ENCODE measurements at regions not wholly inside any gene's neighbourhood (a gene's known extent, or its start where the extent isn't known, plus 50 kb on each side); places are given as distances from the start of the nearest gene placed in this dataset.
"Not testable (repeated sequence)": the region's sequence is repeated elsewhere in the genome, so short reads cannot be mapped to it uniquely, and the experiment has no call there.

DNA sequence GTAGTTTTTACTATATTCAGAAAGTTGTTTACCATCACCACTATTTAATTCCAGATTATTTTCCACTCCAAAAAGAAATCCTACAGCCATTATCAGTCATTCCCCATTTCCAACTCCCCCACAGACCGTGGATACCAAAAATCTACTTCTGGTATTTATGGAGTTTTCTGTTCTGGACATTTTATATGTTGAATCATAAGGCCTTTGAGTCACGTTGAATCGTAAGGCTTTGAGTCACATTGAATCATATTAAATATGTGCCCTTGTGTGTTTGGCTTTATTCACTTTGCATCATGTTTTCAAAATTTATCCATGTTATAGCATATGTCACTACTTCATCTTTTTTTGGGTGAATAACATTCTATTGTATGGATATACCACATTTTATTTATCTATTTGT lies 454.1 kb upstream of the NUDT12 start:
- DNase-seq: no peak

DNA sequence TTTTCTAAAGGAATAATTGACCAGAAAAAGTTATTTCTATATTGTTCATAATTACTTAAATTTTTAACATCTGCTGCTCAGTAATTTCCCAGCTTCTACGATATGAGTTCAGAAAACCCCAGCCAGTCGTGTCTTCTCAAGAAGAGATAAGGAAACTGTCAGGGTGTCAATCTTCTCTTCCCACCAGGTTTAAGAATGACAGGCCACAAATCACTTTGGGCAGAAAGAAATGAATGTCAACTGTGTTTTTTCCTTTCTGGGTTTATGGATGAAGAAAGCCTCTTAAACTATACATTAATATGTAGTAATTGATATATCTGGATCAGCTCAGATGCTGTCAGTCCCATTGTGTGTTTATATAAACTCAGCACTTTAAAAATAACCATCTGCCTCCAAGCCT lies 453.2 kb upstream of the NUDT12 start:
- DNase-seq: no peak

DNA sequence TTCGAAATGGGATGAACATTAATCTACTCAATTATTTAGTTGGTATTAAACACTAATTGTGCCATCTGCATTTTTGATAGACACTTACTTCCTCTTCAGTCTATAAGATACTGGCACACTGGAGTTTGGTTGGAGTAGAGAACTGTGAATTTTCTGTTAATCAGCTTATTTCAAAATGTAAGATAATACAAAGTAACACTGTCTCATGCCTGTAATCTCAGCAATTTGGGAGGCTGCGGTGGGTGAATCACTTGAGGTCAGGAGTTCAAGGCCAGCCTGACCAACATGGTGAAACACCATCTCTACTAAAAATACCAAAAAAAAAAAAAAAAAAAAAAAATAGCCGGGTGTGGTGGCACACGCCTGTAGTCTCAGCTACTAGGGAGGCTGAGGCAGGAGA lies 440.2 kb upstream of the NUDT12 start:
- DNase-seq: not testable (repeated sequence)

GRCh38 chr5:104001136-104001535 lies 438.5 kb upstream of the NUDT12 start:
- no peak for DNase-seq

- DNase-seq: no peak
Observed at GRCh38 chr5:103993031-103993430, 430.4 kb upstream of the NUDT12 start.

- no peak for DNase-seq
Observed at GRCh38 chr5:103990064-103990463, 427.5 kb upstream of the NUDT12 start.

- no peak for DNase-seq
Observed at GRCh38 chr5:103981592-103981991, 419.0 kb upstream of the NUDT12 start.

GRCh38 chr5:103973669-103974068 lies 411.1 kb upstream of the NUDT12 start:
- no peak for DNase-seq

DNA sequence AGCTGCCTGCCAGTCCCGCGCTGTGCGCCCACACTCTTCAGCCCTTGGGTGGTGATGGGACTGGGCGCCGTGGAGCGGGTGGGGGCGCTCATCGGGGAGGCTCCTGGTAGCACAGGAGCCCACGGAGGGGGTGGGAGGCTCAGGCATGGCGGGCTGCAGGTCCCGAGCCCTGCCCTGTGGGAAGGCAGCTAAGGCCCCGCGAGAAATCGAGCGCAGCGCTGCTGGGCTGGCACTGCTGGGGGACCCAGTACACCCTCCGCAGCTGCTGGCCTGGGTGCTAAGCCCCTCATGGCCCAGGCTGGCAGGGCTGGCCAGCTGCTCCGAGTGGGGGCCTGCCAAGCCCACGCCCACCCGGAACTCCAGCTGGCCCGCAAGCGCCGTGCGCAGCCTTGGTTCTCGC lies 403.7 kb upstream of the NUDT12 start:
- not testable (repeated sequence) for DNase-seq

DNA sequence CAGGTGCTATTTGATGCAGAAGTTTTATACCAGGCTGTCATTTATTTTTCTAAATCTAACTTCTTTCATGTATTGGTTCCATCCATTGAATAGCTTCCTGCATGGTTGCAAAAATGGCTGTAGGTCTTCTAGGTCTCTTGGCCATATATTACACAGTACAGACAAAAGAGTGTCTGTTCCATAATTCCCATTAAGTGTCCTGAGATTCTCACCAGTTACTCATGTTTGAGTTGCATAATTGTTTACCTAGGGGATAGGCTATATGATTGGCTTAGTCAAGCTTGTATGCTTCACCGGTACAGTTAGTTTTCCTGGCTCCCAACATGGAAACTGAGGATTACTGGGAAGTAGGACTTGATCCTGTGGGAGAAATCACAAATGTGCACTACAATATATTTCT lies 399.4 kb upstream of the NUDT12 start:
- DNase-seq: no peak

GRCh38 chr5:103953601-103954382 lies 391.2 kb upstream of the NUDT12 start:
- no peak for DNase-seq

- DNase-seq: no peak
Observed at GRCh38 chr5:103951776-103952175, 389.2 kb upstream of the NUDT12 start.

DNA sequence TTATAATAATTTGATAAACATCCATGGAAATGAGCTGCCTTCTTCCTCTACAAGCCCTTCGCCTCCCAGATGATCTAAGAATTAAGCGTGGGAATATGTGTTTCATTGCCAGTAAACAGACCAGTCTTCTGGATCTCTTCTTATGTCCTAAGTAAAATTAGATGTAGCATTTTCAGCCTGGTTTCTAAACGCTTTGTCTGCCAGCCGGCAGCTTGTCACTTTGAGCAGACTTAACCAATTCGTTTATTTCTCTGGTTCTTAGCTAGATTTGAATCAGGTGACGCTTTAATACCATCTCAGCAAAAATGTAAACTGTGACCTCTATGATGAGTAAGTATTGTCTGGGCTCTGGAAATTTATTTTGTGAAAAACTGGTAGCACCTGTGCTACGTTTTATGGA lies 380.6 kb upstream of the NUDT12 start:
- DNase-seq: no peak

DNA sequence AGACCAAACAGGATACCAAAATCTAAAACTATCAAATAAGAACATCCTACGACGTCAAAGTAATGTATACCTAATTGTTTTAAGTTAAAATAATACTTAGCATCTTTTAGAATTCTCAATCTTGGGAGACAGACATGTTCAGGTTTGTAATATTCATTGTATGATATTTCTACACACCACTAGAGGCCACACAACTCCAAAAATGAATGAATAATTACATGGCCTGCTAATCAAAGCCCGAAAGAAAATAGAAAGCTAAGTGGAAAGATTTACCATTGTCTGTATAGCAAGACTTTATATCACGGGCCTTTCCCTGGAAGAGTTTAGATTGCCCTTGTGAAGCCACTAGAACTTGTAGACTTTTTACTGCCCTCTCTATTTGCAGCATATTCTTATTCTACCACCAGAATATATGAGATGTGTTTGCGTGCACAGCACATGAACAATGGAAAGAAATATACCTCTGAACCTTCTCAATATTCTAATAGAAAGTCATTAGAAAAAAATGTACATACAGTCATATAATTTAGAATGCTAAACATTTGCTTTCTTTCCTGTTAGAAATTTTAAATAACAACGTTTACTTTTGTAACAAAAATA lies 380.1 kb upstream of the NUDT12 start:
- no peak for DNase-seq

GRCh38 chr5:103941596-103941995 lies 379.0 kb upstream of the NUDT12 start:
- DNase-seq: no peak

- DNase-seq: no peak
Observed at GRCh38 chr5:103938146-103938695, 375.6 kb upstream of the NUDT12 start.

- DNase-seq: no peak
Observed at GRCh38 chr5:103929338-103930013, 366.9 kb upstream of the NUDT12 start.

- DNase-seq: no peak
Observed at GRCh38 chr5:103927739-103928138, 365.1 kb upstream of the NUDT12 start.

- no peak for DNase-seq
Observed at GRCh38 chr5:103923616-103924168, 361.1 kb upstream of the NUDT12 start.

- no peak for DNase-seq
Observed at GRCh38 chr5:103919506-103919905, 356.9 kb upstream of the NUDT12 start.

DNA sequence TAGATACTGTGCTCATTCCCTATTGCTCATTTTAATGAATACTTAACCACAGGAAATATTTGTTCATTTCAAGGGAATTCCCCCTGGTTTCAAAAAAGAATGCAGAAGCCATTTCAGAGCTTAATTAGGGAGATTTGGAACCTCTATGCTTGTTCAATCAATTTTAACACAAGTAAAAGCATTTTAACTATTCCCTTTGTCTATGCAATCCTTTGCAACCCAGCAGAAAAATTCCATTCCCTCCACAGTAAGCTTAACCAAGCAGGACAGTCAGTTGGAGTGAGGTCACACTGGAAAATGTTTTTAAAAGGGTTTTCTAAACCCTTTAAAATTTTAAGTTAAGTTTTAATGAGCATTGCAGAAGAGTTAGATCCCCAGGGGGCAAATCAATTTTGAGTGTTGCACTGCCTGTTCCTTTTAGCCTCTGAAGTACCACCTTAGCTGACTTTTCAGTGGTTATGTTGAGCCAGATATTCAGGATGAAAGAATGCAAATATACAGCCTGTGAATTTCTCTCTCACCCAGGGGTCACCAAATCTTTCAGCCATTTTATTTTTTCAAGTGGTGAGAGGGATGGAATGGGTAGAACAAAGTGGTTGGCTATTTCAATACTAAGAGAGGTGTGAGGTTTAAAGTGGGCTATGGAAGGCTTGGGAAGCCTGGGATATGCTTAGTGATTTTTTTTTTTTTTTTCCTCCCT lies 356.2 kb upstream of the NUDT12 start:
- no peak for DNase-seq

- no peak for DNase-seq
Observed at GRCh38 chr5:103915081-103915480, 352.5 kb upstream of the NUDT12 start.

DNA sequence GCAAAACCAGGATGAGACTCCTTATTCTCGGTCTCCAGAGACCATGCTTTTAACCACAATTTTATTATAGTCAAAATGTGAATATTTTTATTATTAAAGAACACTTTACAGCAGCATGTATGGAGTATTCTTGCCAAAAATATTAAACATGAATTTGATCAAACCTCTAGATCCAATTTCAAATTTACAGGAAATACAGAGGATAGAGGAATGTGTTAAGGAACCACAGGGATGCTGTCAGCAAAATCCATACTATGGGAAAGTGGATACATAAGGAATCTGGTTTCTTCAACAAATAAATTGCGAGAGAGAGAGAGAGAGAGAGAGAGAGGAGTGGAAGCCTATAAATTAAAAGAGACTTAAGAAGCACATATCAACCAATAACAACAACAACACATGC lies 348.2 kb upstream of the NUDT12 start:
- no peak for DNase-seq

Measured in CD4-positive, alpha-beta T cell treated with Interleukin-6 for 4 hours (primary cell).